Breast epithelium (tissue), 3 donors: ENCODE measurements at regions not wholly inside any gene's neighbourhood (a gene's known extent, or its start where the extent isn't known, plus 50 kb on each side); places are given as distances from the start of the nearest gene placed in this dataset.

ENCODE experiments used
- CTCF ChIP-seq, 3 donors: fragments of 450-650 bp; IDR thresholded peaks; one replicate each; pipeline ENCODE4 v1.5.1; 2016 to 2017; ENCODE audit warnings: antibody characterized with exemption in 3 of 3, mild to moderate bottlenecking in 3 of 3, moderate library complexity in 3 of 3
- POLR2A ChIP-seq: fragments of 450-650 bp; IDR thresholded peaks from one replicate; pipeline ENCODE4 v1.6.1; 2016; ENCODE audit warnings: antibody characterized with exemption, mild to moderate bottlenecking, moderate library complexity

- TF ChIP-seq CTCF (IDR thresholded peaks at IDR 0.05) = no peak
- TF ChIP-seq POLR2A = no peak
Measured at GRCh38 chr16:7992616-7993015, 597.7 kb downstream of the TMEM114 start.
